ENCODE measurements at regions not wholly inside any gene's neighbourhood (a gene's known extent, or its start where the extent isn't known, plus 50 kb on each side); places are given as distances from the start of the nearest gene placed in this dataset.

- TF ChIP-seq, protein P1, sequence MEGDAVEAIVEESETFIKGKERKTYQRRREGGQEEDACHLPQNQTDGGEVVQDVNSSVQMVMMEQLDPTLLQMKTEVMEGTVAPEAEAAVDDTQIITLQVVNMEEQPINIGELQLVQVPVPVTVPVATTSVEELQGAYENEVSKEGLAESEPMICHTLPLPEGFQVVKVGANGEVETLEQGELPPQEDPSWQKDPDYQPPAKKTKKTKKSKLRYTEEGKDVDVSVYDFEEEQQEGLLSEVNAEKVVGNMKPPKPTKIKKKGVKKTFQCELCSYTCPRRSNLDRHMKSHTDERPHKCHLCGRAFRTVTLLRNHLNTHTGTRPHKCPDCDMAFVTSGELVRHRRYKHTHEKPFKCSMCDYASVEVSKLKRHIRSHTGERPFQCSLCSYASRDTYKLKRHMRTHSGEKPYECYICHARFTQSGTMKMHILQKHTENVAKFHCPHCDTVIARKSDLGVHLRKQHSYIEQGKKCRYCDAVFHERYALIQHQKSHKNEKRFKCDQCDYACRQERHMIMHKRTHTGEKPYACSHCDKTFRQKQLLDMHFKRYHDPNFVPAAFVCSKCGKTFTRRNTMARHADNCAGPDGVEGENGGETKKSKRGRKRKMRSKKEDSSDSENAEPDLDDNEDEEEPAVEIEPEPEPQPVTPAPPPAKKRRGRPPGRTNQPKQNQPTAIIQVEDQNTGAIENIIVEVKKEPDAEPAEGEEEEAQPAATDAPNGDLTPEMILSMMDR (conservative IDR thresholded peaks at IDR 0.05; ENCODE audit: low read depth, low read length): no peak
- TF ChIP-seq EZH2 (IDR thresholded peaks at IDR 0.05; ENCODE audit: borderline replicate concordance, low read depth, low read length, poor library complexity, severe bottlenecking): no peak
These were observed 70.5 kb downstream of the KLF6 start for GRCh38 chr10:3714531-3714930.

Measured in A673 (cell line).